ENCODE measurements at regions not wholly inside any gene's neighbourhood (a gene's known extent, or its start where the extent isn't known, plus 50 kb on each side); places are given as distances from the start of the nearest gene placed in this dataset.
A peak's percentile ranks its signal among the peaks of the same experiment; 100 is the strongest.
"Not testable (repeated sequence)": the region's sequence is repeated elsewhere in the genome, so short reads cannot be mapped to it uniquely, and the experiment has no call there.

- DNase-seq (ENCODE audit: low read depth in 4 of 4, low spot score in 2 of 4) = not testable (repeated sequence)
Measured at GRCh38 chr10:90107581-90107980, 406.2 kb downstream of the KIF20B start.

DNA sequence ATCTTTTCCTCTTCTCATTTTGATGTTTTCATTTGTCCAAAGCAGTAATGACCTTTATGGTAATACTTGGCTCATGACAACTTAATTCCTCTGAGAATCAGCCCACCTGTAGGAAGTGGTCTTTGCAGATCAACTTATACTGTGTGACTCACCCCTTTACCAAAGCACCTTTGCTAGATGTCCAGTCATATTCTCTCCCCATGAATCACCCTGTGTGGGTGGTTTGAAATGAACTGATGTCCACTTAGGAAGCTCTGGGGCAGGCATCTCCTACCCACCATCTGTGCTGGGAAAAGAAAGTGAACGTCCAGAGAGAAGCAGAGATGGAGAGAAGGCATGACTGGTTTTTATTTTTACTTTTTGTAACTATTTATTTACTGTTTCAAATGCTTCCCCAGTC lies 410.3 kb downstream of the KIF20B start:
- DNase-seq (ENCODE audit: low read depth in 4 of 4, low spot score in 2 of 4) = no peak

DNA sequence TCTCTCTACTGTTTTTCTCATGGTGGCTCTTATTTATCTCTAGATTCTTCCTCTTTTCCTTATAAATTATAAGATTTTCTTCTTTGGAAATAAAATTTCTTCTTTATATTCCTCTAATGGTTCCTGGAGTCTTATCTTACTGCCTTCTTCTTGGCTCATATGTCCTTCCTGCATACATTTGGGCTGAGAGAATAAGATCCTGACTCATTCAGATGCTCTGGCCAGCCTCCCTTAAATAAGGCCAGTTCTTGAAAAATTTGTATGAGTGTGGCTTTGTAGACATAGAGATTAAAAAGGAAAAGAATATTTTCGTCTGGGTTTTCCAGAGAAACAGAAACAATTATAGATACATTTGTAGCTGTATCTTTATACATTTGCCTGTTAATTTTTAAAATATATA lies 411.3 kb downstream of the KIF20B start:
- DNase-seq (ENCODE audit: low read depth in 4 of 4, low spot score in 2 of 4) = no peak

GRCh38 chr10:90118567-90118966 lies 417.2 kb downstream of the KIF20B start:
- DNase-seq (ENCODE audit: low read depth in 4 of 4, low spot score in 2 of 4) = not testable (repeated sequence)

DNA sequence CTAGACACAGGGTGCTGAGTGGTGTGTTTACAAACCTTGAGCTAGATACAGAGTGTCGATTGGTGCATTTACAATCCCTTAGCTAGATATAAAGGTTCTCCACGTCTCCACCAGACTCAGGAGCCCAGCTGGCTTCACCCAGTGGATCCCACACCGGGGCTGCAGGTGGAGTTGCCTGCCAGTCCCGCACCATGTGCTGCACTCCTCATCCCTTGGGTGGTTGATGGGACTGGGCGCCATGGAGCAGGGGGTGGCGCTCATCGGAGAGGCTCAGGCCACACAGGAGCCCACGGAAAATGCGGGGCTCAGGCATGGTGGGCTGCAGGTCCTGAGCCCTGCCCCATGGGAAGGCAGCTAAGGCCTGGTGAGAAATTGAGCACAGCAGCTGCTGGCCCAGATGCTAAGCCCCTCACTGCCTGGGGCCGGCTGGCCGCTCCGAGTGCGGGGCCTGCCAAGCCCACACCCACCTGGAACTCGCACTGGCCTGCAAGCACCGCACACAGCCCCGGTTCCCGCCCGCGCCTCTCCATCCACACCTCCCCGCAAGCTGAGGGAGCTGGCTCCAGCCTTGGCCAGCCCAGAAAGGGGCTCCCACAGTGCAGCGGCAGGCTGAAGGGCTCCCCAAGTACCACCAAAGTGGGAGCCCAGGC lies 418.4 kb downstream of the KIF20B start:
- DNase-seq (ENCODE audit: low read depth in 4 of 4, low spot score in 2 of 4) = not testable (repeated sequence)

GRCh38 chr10:90125456-90126255 lies 424.3 kb downstream of the KIF20B start:
- no peak for DNase-seq (ENCODE audit: low read depth in 4 of 4, low spot score in 2 of 4)

- DNase-seq (ENCODE audit: low read depth in 4 of 4, low spot score in 2 of 4) = no peak
Measured at GRCh38 chr10:90126256-90126595, 424.8 kb downstream of the KIF20B start.

GRCh38 chr10:90130321-90131086 lies 429.1 kb downstream of the KIF20B start:
- DNase-seq (ENCODE audit: low read depth in 4 of 4, low spot score in 2 of 4) = no peak

GRCh38 chr10:90133606-90134005 lies 432.2 kb downstream of the KIF20B start:
- no peak for DNase-seq (ENCODE audit: low read depth in 4 of 4, low spot score in 2 of 4)

DNA sequence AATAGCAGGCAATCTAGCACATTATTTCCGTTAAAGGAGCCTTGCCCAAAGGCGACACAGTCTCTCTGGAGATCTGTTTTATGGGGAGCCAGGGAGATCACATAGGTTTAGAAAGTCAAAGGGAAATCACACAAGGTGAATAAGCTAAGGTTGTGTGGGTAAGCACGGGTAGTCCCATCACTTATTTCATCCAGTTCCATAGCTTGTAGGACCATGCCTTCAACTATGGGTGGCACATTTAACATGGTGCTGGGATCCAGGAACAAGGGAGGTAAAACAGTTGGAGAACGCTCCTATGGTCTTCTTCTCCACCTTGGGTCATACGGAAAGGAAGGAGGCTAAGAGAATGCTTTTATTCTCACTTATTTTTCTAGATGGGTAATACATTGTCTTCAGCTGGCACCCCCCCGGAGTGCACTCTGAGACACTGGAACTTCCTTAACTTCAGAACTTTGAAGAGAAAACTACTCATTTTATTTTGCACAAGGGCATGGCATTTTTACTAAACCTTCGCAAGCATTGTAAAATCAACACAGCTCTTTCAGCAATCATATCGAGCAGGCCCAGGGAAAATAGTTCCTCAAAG lies 435.4 kb downstream of the KIF20B start:
- peak in 1 of 4 donors; percentile 10 for DNase-seq (ENCODE audit: low read depth in 4 of 4, low spot score in 2 of 4)

DNA sequence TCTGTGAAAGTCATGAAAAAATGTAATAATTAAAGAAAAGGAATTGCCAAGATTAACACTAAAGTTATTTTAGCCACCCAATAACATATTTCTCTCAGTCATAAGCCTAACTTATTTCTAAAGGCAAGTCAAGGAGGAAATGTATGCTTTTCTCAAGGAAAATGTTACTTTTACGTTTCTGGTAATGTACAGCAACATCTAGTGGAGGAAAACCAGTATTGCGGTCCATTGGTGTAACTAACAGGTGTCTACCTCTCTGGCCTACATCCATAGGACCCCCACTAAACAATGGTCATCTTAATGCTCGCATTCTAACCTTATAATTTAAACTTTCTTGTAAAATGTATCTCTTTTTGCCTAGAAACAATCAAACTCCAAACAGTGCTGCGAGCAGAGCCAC lies 437.5 kb downstream of the KIF20B start:
- DNase-seq (ENCODE audit: low read depth in 4 of 4, low spot score in 2 of 4) = no peak

GRCh38 chr10:90141791-90142190 lies 440.4 kb downstream of the KIF20B start:
- no peak for DNase-seq (ENCODE audit: low read depth in 4 of 4, low spot score in 2 of 4)

DNA sequence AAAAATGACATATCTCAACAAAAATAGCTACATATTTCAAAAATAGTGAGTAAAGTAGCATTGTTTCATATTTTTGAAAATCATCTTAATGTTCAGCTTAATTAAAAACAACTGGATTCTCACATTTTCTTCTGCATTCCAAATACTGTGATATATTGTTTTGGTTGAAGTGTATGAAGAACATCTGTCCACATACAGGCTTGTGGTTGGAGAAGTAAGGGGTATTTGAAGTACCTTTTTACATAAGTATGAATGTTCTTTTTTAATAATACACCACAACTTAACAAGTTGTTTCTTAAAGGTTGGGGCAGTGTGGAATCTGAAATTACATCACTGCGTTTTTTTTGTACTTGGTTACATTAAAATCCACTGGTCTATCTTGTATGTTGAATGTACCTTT lies 442.5 kb downstream of the KIF20B start:
- DNase-seq (ENCODE audit: low read depth in 4 of 4, low spot score in 2 of 4) = no peak

DNA sequence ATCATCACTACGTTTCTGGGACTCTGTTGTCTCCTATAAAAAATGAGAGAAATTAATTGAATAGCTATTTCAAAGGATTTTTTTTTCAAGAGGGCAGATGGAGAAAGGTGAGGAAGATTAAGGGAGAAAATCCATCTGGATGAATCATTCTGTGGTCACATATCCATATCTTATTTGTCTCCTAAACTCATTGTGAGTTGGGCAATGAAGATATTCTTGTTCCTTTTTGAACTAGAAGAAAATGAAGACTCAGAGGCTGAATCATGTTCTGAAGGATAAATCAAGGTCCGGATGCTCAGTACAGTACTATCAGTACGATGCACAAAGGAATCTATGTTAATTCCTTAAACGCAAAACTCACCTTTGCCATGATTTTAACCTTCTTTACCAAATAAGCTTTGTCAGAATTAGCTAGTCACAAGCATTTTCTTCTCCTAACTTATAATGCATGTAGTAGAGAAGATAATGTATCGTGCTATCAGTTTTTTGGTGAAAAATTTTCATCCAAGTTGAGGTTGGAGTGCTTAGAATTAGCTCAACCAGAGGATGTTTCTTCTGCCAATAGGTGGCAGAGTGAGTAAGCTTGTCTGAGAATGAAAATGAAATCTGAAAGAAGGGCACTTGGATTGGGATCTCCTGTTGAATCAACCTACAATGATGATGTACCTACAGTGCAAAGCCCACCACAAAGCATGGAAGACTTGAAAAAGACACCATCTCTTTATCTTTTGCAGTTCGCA lies 446.9 kb downstream of the KIF20B start:
- DNase-seq (ENCODE audit: low read depth in 4 of 4, low spot score in 2 of 4) = peak in 1 of 4 donors; percentile 17

DNA sequence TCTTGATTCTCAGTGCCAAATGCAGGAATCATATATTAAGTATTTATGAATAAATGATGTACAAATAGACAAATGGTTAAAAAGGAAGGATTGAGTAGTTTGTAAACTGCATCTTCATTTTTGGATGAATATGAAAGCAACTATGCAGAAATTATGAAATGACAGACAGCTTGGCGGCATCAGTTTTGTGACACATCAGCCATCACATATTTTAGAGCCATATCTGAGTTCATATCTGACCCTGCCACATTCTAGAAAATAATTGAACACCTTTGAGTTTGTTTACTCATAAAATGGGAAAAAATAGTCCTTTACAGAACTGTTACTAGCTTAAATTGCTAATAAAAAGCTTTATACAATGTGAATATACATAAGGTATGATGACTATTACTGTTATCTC lies 448.2 kb downstream of the KIF20B start:
- no peak for DNase-seq (ENCODE audit: low read depth in 4 of 4, low spot score in 2 of 4)

- DNase-seq (ENCODE audit: low read depth in 4 of 4, low spot score in 2 of 4) = no peak
Measured at GRCh38 chr10:90162271-90162853, 461.0 kb downstream of the KIF20B start.

DNA sequence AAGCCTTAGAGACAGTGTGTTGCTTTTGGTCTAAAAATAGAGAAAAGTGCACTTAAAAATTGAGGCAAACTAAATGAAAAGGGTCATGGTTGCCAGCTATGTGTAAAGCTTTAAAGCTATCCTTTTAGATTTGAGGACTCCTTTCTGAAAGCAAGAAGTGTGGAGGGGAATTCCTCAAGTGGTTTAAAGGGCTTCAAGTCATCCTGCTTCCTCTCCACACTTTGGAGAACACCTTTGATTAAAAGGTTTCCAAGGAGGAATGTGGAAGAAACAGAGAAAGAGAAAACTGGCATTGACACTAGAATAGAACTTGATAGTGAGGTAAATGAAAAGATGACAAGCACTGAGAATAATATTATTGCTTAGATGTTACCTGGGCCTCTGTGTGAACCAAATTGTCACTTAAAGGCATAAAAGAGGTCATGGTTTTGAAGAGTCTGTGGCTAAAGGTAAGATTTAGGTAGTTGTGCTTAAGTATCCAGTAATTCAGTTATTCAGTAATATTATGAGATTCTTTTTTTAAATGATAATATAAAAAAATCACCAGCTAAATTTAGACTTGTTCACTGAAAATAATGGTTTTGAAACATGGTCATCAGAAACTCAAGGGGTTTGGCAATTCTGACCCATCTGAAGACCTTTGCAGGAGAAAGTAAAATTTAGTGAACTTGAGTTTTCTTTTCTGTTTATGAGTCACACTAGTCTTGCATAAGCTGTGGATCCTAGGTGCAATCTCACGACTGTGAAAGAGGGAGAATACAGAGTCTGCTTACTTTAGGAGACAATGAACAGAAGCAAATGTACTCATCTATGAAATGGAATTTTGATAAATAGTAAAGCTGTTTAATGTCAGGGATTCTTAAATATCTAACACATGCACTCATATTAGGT lies 466.0 kb downstream of the KIF20B start:
- no peak for DNase-seq (ENCODE audit: low read depth in 4 of 4, low spot score in 2 of 4)

- no peak for DNase-seq (ENCODE audit: low read depth in 4 of 4, low spot score in 2 of 4)
Measured at GRCh38 chr10:90168244-90168643, 466.9 kb downstream of the KIF20B start.
